ENCODE measurements at regions not wholly inside any gene's neighbourhood (a gene's known extent, or its start where the extent isn't known, plus 50 kb on each side); places are given as distances from the start of the nearest gene placed in this dataset.

DNA sequence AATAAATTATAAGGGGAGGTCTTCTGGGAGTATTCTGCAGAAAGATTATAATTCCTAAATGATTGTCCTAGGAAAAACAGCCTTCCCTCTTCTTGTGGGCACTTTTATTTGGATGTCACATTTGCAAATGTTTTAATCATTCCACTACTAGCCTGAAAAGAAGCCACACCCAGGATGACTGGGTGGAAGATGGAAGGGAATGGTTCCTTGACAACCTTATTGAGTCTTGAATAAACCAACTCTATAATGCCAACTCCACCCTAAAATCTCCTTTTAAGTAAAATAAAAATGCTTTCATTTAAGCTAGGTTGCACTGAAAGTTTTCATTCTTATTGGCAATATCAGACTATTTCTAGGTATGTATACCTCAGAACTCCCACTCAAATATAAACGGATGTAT is 494.6 kb downstream of the RFC3 start:
- no peak for DNase-seq (ENCODE audit: low spot score)

GRCh38 chr13:34320084-34320483 is 502.1 kb downstream of the RFC3 start:
- no peak for DNase-seq (ENCODE audit: low spot score)

DNA sequence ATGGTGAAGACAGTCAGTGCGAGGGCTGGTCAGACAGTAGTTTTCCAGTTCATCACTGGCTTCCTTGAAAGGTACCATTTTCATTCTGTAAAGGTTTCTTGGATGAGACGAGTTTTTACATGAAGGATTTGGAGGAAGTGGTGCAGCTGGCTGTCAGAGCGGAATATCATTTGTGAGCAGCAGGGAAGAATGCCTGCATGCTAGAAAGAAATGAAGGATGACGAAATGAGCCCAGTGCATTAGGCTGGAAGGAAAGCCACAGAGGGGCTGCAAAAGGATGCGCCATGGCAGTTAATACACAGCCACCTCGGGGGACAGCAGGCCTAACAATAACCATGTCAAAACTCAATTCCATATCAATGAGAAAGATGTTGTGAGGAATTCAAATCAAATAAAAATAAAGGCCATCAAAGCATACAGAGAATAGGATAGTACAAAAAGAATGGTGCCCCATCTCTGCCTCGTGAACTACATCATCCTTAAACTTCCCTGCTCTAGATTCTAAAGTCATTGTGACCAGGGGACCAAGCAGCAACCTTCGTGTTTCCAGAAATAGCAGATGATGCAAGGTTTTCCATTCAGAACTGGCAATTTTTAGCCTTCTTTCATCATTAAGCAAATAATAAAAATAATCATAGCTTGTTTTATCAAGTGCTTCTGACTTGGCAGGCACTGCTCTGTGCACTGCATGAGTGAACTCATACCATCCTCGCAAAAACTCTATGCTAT is 504.2 kb downstream of the RFC3 start:
- DNase-seq (ENCODE audit: low spot score), result no peak

DNA sequence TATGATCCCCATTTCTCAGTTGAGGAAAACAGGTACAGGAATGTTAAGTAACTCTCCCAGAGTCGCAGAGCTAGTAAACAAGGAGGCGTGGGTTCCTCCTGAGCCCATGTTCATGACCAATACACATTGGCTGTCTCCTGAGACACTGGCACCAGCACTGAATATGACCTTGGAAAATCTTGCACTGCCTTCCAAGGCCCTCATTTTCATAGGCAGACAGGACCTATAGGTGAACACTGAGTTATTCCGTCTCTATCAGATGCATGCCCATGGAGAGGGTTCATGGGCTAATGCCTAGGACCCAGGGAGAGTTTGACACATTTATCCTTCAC is 504.8 kb downstream of the RFC3 start:
- DNase-seq (ENCODE audit: low spot score), result no peak

GRCh38 chr13:34335014-34336007 is 517.4 kb downstream of the RFC3 start:
- DNase-seq (ENCODE audit: low spot score), result peak; percentile 24

DNA sequence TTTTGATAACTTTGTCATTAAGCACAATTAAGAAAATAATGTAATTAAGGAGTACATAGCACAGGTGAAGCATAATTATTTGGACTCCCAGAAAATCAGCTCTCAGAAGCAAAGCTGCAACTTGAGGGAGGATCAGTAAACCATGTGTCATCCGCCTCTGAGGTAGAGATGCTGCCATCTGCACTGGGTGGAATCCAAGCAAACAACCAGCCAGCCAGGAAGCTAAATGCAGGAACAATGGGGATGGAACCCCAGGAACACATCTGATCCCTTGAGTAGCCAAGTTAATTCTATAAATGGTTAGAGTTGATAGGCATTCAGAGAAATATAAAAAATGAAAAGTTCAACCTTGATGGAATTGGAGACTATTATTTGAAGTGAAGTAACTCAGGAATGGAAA is 520.2 kb downstream of the RFC3 start:
- no peak for DNase-seq (ENCODE audit: low spot score)

DNA sequence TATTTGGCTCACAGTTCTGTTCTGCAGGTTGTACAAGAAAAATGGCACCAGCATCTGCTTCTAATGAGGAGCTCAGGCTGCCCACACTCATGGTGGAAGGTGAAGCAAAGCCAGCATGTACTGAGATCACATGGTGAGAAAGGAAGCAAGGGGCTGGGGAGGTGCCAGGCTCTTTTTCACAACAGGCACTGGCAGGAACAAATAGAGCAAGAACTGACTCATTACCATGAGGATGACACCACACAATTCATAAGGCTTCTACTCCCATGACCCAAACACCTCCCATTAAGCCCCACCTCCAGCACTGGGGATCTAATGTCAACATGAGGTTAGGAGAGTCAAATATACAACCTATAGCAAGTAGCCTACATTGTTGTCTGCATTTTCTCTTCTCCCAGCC is 522.6 kb downstream of the RFC3 start:
- DNase-seq (ENCODE audit: low spot score), result peak; percentile 20

DNA sequence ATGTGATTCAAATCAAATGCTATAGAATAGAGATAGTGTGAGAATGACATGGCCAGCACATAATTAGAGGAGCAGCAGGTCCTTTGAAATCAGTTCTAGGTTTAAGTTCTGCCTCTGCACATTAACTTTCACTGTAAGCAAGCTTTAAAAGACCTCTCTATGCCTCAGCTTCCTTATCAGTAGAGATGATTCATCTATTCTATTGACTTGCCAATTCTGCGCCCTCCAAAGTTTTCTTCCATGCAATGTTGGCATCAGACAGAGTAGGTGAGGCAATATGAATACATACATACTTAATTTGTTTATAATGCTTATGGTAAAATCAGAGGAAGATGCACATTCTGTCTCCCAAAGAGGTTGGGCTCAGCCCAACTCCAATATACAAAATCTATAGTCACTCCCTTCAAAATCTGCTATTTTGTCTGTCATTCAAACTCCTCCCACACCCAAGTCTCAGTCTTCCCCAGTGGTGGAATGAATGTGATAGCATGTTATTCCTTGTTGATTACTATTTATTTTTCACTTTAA is 525.5 kb downstream of the RFC3 start:
- no peak for DNase-seq (ENCODE audit: low spot score)

- DNase-seq (ENCODE audit: low spot score), result no peak
Observed at GRCh38 chr13:34344816-34345215, 526.9 kb downstream of the RFC3 start.

DNA sequence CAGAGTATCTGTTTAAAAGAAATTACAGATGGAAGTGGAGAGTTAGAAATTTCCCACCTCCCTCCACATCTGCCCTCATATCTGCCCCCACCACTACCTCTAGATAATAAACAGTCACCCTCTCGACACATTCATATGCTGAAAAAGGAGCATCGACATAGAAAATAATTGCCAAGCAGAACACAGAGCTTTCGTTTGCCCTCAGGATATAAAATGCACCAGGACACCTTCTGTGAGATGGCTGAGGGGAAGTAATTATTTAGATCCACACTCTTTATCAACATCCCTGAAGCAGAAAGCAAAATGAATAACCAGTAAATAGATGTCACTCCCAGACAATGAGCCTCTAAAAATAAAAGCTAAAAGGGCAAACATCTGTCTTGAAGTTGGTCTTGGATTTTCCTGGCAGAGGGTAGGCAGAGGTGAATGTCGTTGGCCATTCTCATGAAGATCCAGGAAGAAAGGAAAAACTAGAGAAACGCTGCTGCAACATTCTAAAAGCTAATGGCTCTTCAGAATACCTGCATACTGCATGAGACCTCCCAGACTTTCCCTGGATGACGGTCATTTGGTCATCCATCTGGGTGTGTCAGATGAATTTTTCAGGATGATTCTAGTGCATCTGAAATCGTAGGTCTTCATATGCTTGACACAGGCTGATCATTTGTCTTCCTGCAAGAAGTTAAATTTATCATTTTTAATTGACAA is 527.5 kb downstream of the RFC3 start:
- no peak for DNase-seq (ENCODE audit: low spot score)

- DNase-seq (ENCODE audit: low spot score), result peak; percentile 17
Observed at GRCh38 chr13:34346626-34347025, 528.7 kb downstream of the RFC3 start.

GRCh38 chr13:34347784-34348573 is 530.0 kb downstream of the RFC3 start:
- DNase-seq (ENCODE audit: low spot score), result no peak

DNA sequence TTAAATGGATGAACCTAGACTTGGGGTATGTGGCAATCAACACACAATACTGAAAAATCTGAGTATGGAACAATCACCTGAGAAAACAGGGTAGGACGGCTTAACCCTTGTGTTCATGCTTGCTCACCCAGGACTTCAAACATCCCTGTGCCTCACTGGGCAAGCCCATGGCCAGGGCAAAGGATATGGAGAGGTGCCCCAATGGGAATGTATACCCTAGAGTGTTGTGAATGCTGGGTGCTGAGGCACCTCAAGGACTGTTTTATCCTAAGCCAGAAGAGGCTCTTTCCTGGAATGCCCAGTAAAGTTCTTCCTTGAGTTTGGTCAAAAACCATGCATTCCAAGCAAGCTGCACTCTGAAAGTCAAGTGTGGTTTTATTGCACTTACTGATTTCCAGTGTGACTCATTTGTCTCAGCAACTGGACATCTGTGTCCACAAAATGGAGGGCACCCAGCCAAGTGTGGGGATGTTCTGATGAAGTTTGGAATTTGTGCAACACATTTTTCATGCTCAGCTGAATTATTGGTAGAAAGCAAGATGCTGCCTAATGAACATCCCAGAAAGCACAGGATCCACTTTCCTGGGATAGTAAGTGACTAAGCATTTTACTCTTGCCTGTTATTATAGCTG is 531.3 kb downstream of the RFC3 start:
- DNase-seq (ENCODE audit: low spot score), result peak; percentile 89

- DNase-seq (ENCODE audit: low spot score), result no peak
Observed at GRCh38 chr13:34350671-34351070, 532.7 kb downstream of the RFC3 start.

DNA sequence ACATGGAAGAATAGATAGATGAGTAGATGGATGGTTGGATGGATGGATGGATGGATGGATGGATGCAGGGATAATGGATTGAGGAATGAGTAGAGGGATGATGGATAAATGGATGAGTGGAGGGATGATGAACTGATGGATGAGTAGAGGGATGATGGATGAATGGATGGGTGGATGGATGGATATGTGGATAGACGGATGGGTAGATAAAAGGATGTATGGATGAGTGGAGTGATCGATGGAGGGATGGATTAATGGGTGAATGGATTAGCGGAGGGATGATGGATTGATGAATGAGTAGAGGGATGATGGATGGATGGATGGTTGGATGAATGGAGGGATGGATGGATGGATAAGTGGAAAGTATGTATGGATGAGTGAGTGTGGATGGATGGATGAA is 533.2 kb downstream of the RFC3 start:
- DNase-seq (ENCODE audit: low spot score), result no peak

DNA sequence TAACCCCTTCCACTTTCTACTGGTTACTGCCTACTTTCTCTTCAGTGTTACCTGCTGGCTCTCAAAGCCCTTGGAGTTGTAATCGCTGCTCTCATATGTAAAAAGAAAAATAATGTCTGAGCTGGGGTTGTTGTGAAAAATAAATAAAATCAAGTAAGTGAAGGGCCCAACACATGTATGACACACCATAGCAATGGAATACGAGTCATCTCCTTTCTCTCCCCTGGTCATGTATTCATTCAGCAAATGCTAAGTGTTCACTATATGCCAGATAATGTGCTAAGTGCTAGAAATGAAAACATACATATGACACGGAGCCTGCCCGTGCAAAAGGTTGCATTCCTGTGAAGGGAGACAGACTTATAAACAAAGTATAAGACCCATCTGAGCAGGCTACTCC is 535.0 kb downstream of the RFC3 start:
- no peak for DNase-seq (ENCODE audit: low spot score)

DNA sequence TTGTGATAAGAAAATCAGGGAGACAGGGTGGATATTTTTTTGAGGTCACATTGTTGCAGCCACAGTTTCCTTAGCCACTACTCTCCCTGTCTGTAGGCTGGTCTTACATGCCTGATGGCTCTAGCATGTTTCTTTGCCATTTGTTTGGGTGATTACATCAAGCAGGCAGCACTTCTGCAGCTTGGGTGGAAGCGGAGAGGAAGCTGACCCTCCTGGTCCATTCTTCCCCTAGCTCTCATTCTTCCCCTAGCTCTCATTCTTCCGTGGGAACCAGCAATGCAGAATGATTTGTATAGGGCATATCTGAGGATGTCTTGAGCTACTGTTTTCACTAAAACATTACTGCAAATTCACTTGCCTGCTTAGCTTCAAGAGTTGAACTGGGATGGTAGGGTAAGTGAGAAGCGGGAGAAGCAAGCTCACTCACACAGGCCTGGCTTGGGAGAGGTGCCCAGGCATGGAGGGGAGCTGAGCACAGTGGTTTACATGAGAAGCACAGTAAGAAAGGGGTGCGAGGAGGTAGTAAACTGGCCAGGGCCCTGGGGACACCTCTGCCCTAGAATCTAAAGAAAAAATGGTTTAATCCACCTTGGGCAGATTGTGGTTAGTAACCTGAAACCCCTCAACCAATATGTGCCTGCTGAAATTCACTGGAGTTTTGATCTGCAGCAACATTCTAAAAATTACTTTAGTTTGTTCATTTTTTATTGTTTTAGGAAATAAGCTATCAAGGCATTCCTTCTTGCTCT is 538.9 kb downstream of the RFC3 start:
- no peak for DNase-seq (ENCODE audit: low spot score)

- peak; percentile 81 for DNase-seq (ENCODE audit: low spot score)
Observed at GRCh38 chr13:34357435-34358232, 539.7 kb downstream of the RFC3 start.

DNA sequence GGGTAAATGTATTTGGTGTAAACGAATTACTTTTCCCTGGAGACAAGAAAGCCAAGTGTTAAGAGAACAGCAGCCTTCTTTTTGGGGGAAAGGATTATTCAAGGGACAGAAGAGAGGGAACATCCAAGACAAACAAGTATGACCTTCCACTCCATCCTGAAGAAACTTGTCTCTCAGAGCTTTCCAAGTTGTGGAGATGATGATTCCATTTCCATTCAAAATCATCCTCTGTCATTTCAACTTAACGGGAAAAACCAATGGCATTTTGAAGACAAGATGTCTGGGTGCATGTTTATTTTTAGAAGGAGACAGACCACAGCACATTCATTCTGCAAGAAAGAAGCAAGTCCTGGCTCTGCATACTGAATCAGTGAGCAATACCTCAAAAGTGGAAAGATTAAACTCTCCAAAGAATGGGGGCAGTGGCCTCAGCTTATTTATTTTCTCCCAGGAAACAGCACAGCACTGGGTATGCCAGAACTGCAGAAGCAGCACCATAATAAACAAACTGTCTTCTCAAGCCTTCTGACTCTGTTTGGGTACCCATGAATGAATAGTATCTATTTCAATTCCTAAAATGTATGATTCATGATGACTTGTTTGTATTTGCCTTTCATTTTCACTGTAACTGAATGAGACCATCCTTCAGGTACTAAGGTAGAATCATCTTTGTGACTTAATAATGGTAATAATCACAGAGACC is 541.0 kb downstream of the RFC3 start:
- peak; percentile 52 for DNase-seq (ENCODE audit: low spot score)

All from AG20443 (cell line).